ENCODE measurements at regions not wholly inside any gene's neighbourhood (a gene's known extent, or its start where the extent isn't known, plus 50 kb on each side); places are given as distances from the start of the nearest gene placed in this dataset.

DNA sequence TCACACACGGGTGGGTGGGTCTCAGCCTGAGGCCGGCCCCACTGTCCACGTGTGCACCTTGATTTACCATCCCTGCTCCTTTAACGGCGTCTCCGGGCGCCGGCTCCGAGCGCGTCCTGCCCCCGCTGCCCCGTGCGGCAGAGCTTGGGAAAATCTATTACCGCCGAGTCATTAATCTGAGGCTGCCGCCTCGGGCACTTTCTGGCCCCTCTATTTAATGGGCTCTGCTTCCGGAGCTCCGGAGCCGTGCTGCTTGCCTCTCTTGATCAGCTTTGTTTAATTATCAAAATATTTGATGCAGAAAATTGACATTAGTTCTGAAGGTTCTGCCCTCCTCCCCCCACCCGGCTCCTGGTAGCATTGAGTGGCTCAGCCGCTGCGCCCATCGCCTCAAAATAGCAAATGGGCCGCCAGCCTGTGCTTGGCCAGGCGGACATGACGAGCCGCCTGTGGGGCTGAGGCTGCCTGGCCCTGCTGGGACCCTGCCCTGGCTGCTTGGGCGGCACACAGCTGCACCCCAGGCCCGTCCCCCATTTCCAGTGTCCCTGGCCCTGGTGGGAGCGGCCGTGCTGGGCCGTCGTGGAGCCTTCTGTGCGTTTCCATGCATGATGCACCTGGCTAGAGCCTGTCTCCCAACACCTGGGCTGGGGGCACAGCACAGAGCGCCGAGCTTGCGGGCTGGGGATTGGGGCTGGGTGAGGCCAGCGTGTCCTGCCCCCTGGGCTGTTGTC lies 81.6 kb upstream of the TTC34 start (continued):
- TF ChIP-seq ZNF274 (IDR thresholded peaks at IDR 0.05; ENCODE audit: borderline replicate concordance, extremely low read depth, low read length) (no peak), KDM5A (IDR thresholded peaks at IDR 0.05; ENCODE audit: low read length) (no peak), RAD21 (IDR thresholded peaks at IDR 0.05 in 1 of 2, conservative IDR thresholded peaks at IDR 0.05 in 1 of 2; ENCODE audit: low read depth in 2 of 2, low read length in 2 of 2) (no peak), BRCA1 (IDR thresholded peaks at IDR 0.05; ENCODE audit: low read depth, low read length) (no peak), RBBP5 (IDR thresholded peaks at IDR 0.05; ENCODE audit: borderline replicate concordance, low read depth, low read length) (no peak), MAX (IDR thresholded peaks at IDR 0.05) (no peak), FOSL1 (IDR thresholded peaks at IDR 0.05; ENCODE audit: insufficient read depth, low read depth, low read length) (no peak), ATF3 (IDR thresholded peaks at IDR 0.05; ENCODE audit: insufficient read depth, low read depth, low read length) (no peak)
- TF ChIP-seq, protein P1, sequence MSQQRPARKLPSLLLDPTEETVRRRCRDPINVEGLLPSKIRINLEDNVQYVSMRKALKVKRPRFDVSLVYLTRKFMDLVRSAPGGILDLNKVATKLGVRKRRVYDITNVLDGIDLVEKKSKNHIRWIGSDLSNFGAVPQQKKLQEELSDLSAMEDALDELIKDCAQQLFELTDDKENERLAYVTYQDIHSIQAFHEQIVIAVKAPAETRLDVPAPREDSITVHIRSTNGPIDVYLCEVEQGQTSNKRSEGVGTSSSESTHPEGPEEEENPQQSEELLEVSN (IDR thresholded peaks at IDR 0.05): no peak
